C4-2B (cell line): ENCODE measurements at regions not wholly inside any gene's neighbourhood (a gene's known extent, or its start where the extent isn't known, plus 50 kb on each side); places are given as distances from the start of the nearest gene placed in this dataset.

Experiments used
- ZFX ChIP-seq: fragments of 450-650 bp; IDR thresholded peaks from 2 replicates; pipeline ENCODE4 v1.6.1; 2017
- TF ChIP-seq, protein P1 (sequence below): fragments of 450-650 bp; conservative IDR thresholded peaks from 2 replicates; pipeline ENCODE4 v1.5.1; 2017; ENCODE audit warnings: mild to moderate bottlenecking

DNA sequence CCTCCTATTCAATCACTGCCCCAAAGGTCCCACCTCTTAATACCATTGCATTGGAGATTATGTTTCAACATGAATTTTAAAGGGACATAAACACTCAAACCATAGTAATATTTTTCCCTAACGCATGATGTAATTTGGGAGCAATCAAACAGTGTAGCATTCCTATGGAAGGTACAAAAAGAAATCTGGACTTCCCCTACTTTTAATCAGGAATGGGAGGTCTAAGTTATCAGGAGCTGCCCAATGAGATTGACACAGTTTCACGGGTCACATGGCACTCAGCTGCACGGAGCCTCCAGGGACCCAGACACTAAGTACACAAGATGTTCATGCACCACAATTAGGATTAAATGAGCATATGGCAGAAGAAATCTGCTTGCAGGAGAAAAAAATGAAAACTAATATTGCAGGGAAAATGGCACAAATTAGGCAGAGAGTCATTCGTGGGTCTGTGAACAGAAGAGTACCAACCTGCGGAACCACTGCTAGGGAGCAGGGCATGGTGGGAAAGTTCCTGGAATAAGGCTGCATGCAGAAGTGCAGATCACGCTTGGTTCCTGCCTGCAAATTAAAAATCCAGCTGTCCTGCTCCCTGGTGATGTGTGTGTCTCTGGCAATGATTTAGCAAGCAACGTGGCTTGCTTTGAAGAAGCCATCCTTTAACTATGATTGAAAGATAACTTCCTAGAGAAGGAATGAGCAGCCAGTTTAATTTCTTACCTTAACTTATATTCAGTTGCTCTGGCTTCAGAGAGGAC lies 326.6 kb upstream of the ID2 start:
- TF ChIP-seq, protein P1, sequence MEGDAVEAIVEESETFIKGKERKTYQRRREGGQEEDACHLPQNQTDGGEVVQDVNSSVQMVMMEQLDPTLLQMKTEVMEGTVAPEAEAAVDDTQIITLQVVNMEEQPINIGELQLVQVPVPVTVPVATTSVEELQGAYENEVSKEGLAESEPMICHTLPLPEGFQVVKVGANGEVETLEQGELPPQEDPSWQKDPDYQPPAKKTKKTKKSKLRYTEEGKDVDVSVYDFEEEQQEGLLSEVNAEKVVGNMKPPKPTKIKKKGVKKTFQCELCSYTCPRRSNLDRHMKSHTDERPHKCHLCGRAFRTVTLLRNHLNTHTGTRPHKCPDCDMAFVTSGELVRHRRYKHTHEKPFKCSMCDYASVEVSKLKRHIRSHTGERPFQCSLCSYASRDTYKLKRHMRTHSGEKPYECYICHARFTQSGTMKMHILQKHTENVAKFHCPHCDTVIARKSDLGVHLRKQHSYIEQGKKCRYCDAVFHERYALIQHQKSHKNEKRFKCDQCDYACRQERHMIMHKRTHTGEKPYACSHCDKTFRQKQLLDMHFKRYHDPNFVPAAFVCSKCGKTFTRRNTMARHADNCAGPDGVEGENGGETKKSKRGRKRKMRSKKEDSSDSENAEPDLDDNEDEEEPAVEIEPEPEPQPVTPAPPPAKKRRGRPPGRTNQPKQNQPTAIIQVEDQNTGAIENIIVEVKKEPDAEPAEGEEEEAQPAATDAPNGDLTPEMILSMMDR: no peak
- no peak for TF ChIP-seq ZFX
